ENCODE measurements at regions not wholly inside any gene's neighbourhood (a gene's known extent, or its start where the extent isn't known, plus 50 kb on each side); places are given as distances from the start of the nearest gene placed in this dataset.
"Not testable (repeated sequence)": the region's sequence is repeated elsewhere in the genome, so short reads cannot be mapped to it uniquely, and the experiment has no call there.

DNA sequence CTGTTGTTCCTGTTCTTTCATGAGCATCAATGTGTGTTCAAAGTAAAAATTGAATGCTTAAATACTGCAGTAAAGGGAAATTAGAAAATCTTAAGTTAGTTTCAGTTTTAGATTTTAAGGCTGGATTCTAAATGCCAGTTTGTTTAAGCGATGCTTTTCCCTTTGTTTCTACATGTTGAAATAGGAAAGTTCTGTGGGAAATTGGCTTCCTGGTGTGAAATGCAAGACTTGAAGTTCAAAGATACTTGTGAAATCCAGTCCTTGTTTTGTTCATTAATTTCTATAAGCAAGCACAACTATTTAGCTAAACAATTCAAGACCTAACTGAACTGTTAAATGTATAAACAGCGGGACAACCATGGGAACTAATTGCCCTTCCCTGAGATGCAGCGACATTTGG is 149.1 kb downstream of the LYPLAL1 start:
- H4K20me1 ChIP-seq (ENCODE audit: low read depth, low read length), result no peaks in the 10 kb centered on the region
- no peaks in the 10 kb centered on the region for H3K27me3 ChIP-seq (ENCODE audit: low read length)
- H3K36me3 ChIP-seq (ENCODE audit: low read length), result no peaks in the 10 kb centered on the region
- no peaks in the 10 kb centered on the region for H3F3A ChIP-seq (ENCODE audit: insufficient read depth)
- no peak overlapping the region for H2AFZ ChIP-seq (ENCODE audit: low read depth, low read length, severe bottlenecking)
- no peak overlapping the region for H3K27ac ChIP-seq (ENCODE audit: low read depth, low read length)
- no peak overlapping the region for H3K9ac ChIP-seq (ENCODE audit: low read length)
- H3K9me3 ChIP-seq (ENCODE audit: insufficient read depth, low read length), result no peaks in the 10 kb centered on the region
- TF ChIP-seq, protein P1, sequence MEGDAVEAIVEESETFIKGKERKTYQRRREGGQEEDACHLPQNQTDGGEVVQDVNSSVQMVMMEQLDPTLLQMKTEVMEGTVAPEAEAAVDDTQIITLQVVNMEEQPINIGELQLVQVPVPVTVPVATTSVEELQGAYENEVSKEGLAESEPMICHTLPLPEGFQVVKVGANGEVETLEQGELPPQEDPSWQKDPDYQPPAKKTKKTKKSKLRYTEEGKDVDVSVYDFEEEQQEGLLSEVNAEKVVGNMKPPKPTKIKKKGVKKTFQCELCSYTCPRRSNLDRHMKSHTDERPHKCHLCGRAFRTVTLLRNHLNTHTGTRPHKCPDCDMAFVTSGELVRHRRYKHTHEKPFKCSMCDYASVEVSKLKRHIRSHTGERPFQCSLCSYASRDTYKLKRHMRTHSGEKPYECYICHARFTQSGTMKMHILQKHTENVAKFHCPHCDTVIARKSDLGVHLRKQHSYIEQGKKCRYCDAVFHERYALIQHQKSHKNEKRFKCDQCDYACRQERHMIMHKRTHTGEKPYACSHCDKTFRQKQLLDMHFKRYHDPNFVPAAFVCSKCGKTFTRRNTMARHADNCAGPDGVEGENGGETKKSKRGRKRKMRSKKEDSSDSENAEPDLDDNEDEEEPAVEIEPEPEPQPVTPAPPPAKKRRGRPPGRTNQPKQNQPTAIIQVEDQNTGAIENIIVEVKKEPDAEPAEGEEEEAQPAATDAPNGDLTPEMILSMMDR (IDR thresholded peaks at IDR 0.05; ENCODE audit: insufficient read depth, low read length, poor library complexity, severe bottlenecking), result no peak
- TF ChIP-seq EZH2phosphoT487 (conservative IDR thresholded peaks at IDR 0.05; ENCODE audit: low read length), result no peak
- no peaks in the 10 kb centered on the region for H3K9me2 ChIP-seq (replicated peaks; ENCODE audit: insufficient read depth, low read length)
- H3K79me2 ChIP-seq (ENCODE audit: insufficient read depth, low read length), result no peaks in the 10 kb centered on the region
- H3K4me2 ChIP-seq (ENCODE audit: low read depth, low read length, poor library complexity, severe bottlenecking), result no peak overlapping the region
- H3K4me3 ChIP-seq (ENCODE audit: insufficient read depth, low read length, poor library complexity, severe bottlenecking), result no peak overlapping the region

DNA sequence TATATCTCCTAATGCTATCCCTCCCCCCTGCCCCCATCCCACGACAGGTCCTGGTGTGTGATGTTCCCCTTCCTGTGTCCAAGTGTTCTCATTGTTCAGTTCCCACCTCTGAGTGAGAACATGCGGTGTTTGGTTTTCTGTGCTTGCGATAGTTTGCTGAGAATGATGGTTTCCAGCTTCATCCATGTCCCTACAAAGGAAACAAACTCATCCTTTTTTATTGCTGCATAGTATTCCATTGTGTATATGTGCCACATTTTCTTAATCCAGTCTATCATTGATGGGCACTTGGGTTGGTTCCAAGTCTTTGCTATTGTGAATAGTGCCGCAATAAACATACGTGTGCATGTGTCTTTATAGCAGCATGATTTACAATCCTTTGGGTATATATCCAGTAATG is 146.9 kb downstream of the LYPLAL1 start:
- not testable (repeated sequence) for H3K27me3 ChIP-seq (ENCODE audit: low read length); H2AFZ ChIP-seq (ENCODE audit: low read depth, low read length, severe bottlenecking); H3K4me3 ChIP-seq (ENCODE audit: insufficient read depth, low read length, poor library complexity, severe bottlenecking); H3K9ac ChIP-seq (ENCODE audit: low read length); H3K79me2 ChIP-seq (ENCODE audit: insufficient read depth, low read length); H4K20me1 ChIP-seq (ENCODE audit: low read depth, low read length); H3F3A ChIP-seq (ENCODE audit: insufficient read depth); H3K36me3 ChIP-seq (ENCODE audit: low read length); H3K4me2 ChIP-seq (ENCODE audit: low read depth, low read length, poor library complexity, severe bottlenecking); H3K9me3 ChIP-seq (ENCODE audit: insufficient read depth, low read length); H3K9me2 ChIP-seq (replicated peaks; ENCODE audit: insufficient read depth, low read length); H3K27ac ChIP-seq (ENCODE audit: low read depth, low read length)

DNA sequence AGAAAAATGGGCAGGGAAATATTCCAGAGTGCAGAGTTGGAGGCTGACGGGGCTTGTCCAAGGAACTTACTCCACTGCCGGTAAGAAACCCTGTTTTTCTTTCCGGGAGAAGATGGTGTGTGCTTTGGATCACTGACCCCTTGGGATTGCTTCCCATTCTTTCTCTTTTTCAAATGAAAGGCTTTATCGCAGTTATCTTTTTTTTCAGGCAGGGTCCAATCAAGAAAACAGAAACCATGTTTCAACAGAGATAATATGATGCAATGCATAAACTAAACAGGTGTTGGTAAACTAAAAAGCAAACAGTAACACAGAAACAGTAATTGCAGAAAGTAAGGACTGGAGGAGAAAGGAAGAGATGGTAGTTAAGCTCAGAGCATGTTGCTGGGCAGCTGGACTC is 145.1 kb downstream of the LYPLAL1 start:
- Histone ChIP-seq H3K79me2 (ENCODE audit: insufficient read depth, low read length) (no peaks in the 10 kb centered on the region), H3K36me3 (ENCODE audit: low read length) (no peaks in the 10 kb centered on the region), H3K9ac (ENCODE audit: low read length) (no peak overlapping the region), H3K4me3 (ENCODE audit: insufficient read depth, low read length, poor library complexity, severe bottlenecking) (no peak overlapping the region), H3K9me3 (ENCODE audit: insufficient read depth, low read length) (no peaks in the 10 kb centered on the region), H3K9me2 (replicated peaks; ENCODE audit: insufficient read depth, low read length) (no peaks in the 10 kb centered on the region), H3F3A (ENCODE audit: insufficient read depth) (no peaks in the 10 kb centered on the region), H3K27me3 (ENCODE audit: low read length) (no peaks in the 10 kb centered on the region), H3K4me2 (ENCODE audit: low read depth, low read length, poor library complexity, severe bottlenecking) (no peak overlapping the region), H2AFZ (ENCODE audit: low read depth, low read length, severe bottlenecking) (no peak overlapping the region), H3K27ac (ENCODE audit: low read depth, low read length) (no peak overlapping the region), H4K20me1 (ENCODE audit: low read depth, low read length) (no peaks in the 10 kb centered on the region)
- TF ChIP-seq, protein P1 (IDR thresholded peaks at IDR 0.05; ENCODE audit: insufficient read depth, low read length, poor library complexity, severe bottlenecking), result no peak
- no peak for TF ChIP-seq EZH2phosphoT487 (conservative IDR thresholded peaks at IDR 0.05; ENCODE audit: low read length)

DNA sequence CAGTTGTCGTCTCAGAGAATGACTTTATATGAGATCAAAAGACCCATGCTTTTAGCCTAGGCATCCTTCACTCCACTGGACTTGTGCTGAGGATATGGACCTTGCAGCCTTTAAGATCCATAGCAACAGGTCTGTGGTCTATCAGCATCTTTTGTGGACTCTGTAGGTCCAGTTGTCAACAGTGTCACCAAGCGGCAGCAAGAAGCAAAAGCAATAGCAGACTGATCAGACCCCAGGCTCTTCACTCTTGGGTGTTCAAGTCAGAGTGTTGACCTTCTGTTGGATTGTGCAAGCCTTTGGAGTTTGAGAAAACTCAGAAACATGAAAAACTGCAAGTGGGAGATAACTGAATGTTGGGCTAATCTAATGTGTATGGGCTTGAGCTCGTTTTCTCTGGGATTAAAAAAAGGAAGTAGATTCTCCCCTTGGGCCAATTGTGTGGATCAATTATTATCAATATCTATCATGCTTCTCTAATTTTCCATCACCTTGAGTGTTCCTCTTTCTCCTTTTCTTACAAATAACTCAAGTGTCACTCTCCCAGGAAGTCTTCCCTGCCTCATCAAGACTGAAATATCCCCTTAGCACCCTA is 144.2 kb downstream of the LYPLAL1 start:
- H3K9ac ChIP-seq (ENCODE audit: low read length), result no peak overlapping the region
- no peaks in the 10 kb centered on the region for H4K20me1 ChIP-seq (ENCODE audit: low read depth, low read length)
- no peaks in the 10 kb centered on the region for H3F3A ChIP-seq (ENCODE audit: insufficient read depth)
- H3K36me3 ChIP-seq (ENCODE audit: low read length), result no peaks in the 10 kb centered on the region
- H3K4me3 ChIP-seq (ENCODE audit: insufficient read depth, low read length, poor library complexity, severe bottlenecking), result no peak overlapping the region
- no peak for TF ChIP-seq EZH2phosphoT487 (conservative IDR thresholded peaks at IDR 0.05; ENCODE audit: low read length)
- TF ChIP-seq, protein P1 (IDR thresholded peaks at IDR 0.05; ENCODE audit: insufficient read depth, low read length, poor library complexity, severe bottlenecking), result no peak
- H2AFZ ChIP-seq (ENCODE audit: low read depth, low read length, severe bottlenecking), result no peak overlapping the region
- no peak overlapping the region for H3K4me2 ChIP-seq (ENCODE audit: low read depth, low read length, poor library complexity, severe bottlenecking)
- no peaks in the 10 kb centered on the region for H3K9me3 ChIP-seq (ENCODE audit: insufficient read depth, low read length)
- H3K79me2 ChIP-seq (ENCODE audit: insufficient read depth, low read length), result no peaks in the 10 kb centered on the region
- no peaks in the 10 kb centered on the region for H3K27me3 ChIP-seq (ENCODE audit: low read length)
- no peaks in the 10 kb centered on the region for H3K9me2 ChIP-seq (replicated peaks; ENCODE audit: insufficient read depth, low read length)
- H3K27ac ChIP-seq (ENCODE audit: low read depth, low read length), result no peak overlapping the region
